Mesenchymal stem cell (in vitro differentiated cells and primary cell): ENCODE measurements at regions not wholly inside any gene's neighbourhood (a gene's known extent, or its start where the extent isn't known, plus 50 kb on each side); places are given as distances from the start of the nearest gene placed in this dataset.

Experiments
- DNase-seq: peaks from one replicate; pipeline ENCODE4 v3.0.0-alpha.2; 2013
- H2AFZ ChIP-seq: one replicate; pipeline ENCODE4 v1.6.1; 2013; ENCODE audit warnings: low read depth, mild to moderate bottlenecking, control low read depth, inconsistent platforms, low read length, moderate library complexity
- H2AK5ac ChIP-seq: 2 replicates; pipeline ENCODE4 v1.6.1; 2013; ENCODE audit warnings: low read length, moderate library complexity, mild to moderate bottlenecking, inconsistent platforms; ENCODE audit not compliant: severe bottlenecking
- H2BK120ac ChIP-seq: one replicate; pipeline ENCODE4 v1.6.1; 2013; ENCODE audit warnings: low read depth, mild to moderate bottlenecking, inconsistent platforms, low read length, moderate library complexity
- H2BK12ac ChIP-seq, 2 experiments: one replicate each; pipeline ENCODE4 v1.6.1; 2013; ENCODE audit warnings: inconsistent platforms in 2 of 2, low read length in 2 of 2, mild to moderate bottlenecking in 2 of 2, moderate library complexity in 2 of 2, control low read depth in 1 of 2
- H2BK15ac ChIP-seq: one replicate; pipeline ENCODE4 v1.6.1; 2013; ENCODE audit warnings: mild to moderate bottlenecking, low read depth, inconsistent platforms; ENCODE audit not compliant: poor library complexity, severe bottlenecking
- H2BK5ac ChIP-seq: 2 replicates; pipeline ENCODE4 v1.6.1; 2013; ENCODE audit warnings: low read depth, mild to moderate bottlenecking, low read length, control low read depth, inconsistent platforms; ENCODE audit not compliant: poor library complexity, severe bottlenecking
- H3K14ac ChIP-seq, 2 experiments: one replicate each; pipeline ENCODE4 v1.6.1; 2013; ENCODE audit warnings: inconsistent platforms in 2 of 2, low read length in 2 of 2, control low read depth in 1 of 2, mild to moderate bottlenecking in 1 of 2, moderate library complexity in 1 of 2
- H3K18ac ChIP-seq, 2 experiments: one replicate each; pipeline ENCODE4 v1.6.1; 2013; ENCODE audit warnings: inconsistent platforms in 2 of 2, low read length in 2 of 2, control low read depth in 1 of 2, low read depth in 1 of 2, mild to moderate bottlenecking in 1 of 2
- H3K23ac ChIP-seq, 2 experiments: one replicate each; pipeline ENCODE4 v1.6.1; 2013; ENCODE audit warnings: inconsistent platforms in 2 of 2, low read length in 2 of 2, mild to moderate bottlenecking in 2 of 2, moderate library complexity in 2 of 2, control low read depth in 1 of 2
- H3K27ac ChIP-seq: 2 replicates; pipeline ENCODE4 v1.5.1; 2013; ENCODE audit warnings: mild to moderate bottlenecking, moderate library complexity, low read length, control low read depth, inconsistent platforms; ENCODE audit not compliant: poor library complexity, severe bottlenecking
- H3K27me3 ChIP-seq, 2 experiments: 2 replicates each; pipeline versions ENCODE4 v1.6.1 to v1.7.0; 2013; ENCODE audit warnings: low read length in 2 of 2, mild to moderate bottlenecking in 2 of 2, moderate library complexity in 2 of 2, control low read depth in 1 of 2, inconsistent platforms in 1 of 2; ENCODE audit not compliant: control insufficient read depth in 1 of 2, insufficient read depth in 1 of 2
- H3K36me3 ChIP-seq, 2 experiments: 2 replicates each; pipeline versions ENCODE4 v1.6.1 to v1.7.0; 2013; ENCODE audit warnings: low read length in 2 of 2, control low read depth in 1 of 2, inconsistent platforms in 1 of 2, low read depth in 1 of 2, mild to moderate bottlenecking in 1 of 2; ENCODE audit not compliant: insufficient read depth in 2 of 2, control insufficient read depth in 1 of 2
- H3K4ac ChIP-seq, 2 experiments: one replicate each; pipeline ENCODE4 v1.6.1; 2013; ENCODE audit warnings: inconsistent platforms in 2 of 2, low read length in 2 of 2, mild to moderate bottlenecking in 2 of 2, moderate library complexity in 2 of 2, control low read depth in 1 of 2, low read depth in 1 of 2
- H3K4me1 ChIP-seq: 2 replicates; pipeline ENCODE4 v1.6.1; 2013; ENCODE audit warnings: low read depth, low read length, control low read depth; ENCODE audit not compliant: control insufficient read depth, insufficient read depth
- H3K4me2 ChIP-seq: 2 replicates; pipeline ENCODE4 v1.6.1; 2013; ENCODE audit warnings: low read length, mild to moderate bottlenecking, inconsistent platforms; ENCODE audit not compliant: poor library complexity, severe bottlenecking
- H3K4me3 ChIP-seq, 2 experiments: 2 replicates each; pipeline versions ENCODE4 v1.5.1 to v1.7.0; 2013; ENCODE audit warnings: low read length in 2 of 2, mild to moderate bottlenecking in 2 of 2, control low read depth in 1 of 2, low read depth in 1 of 2; ENCODE audit not compliant: insufficient read depth in 1 of 2
- H3K79me1 ChIP-seq: replicated peaks from 2 replicates; pipeline ENCODE4 v1.6.1; 2013; ENCODE audit warnings: mild to moderate bottlenecking, control low read depth, low read length, inconsistent platforms; ENCODE audit not compliant: poor library complexity, severe bottlenecking
- H3K9ac ChIP-seq: 2 replicates; pipeline ENCODE4 v1.7.0; 2013; ENCODE audit warnings: mild to moderate bottlenecking, low read length, moderate library complexity
- H3K9me3 ChIP-seq: 2 replicates; pipeline ENCODE4 v1.7.0; 2013; ENCODE audit warnings: mild to moderate bottlenecking, low read length; ENCODE audit not compliant: control insufficient read depth
- H4K8ac ChIP-seq: one replicate; pipeline ENCODE4 v1.6.1; 2013; ENCODE audit warnings: inconsistent platforms, mild to moderate bottlenecking, low read length, moderate library complexity
- H4K91ac ChIP-seq: one replicate; pipeline ENCODE4 v1.6.1; 2013; ENCODE audit warnings: mild to moderate bottlenecking, low read length, inconsistent platforms
- WGBS: methylation state at CpG from one replicate; pipeline ENCODE4 v1.1.7; 2013; ENCODE audit warnings: mixed read lengths; 5-methylcytosine and 5-hydroxymethylcytosine counted together

DNA sequence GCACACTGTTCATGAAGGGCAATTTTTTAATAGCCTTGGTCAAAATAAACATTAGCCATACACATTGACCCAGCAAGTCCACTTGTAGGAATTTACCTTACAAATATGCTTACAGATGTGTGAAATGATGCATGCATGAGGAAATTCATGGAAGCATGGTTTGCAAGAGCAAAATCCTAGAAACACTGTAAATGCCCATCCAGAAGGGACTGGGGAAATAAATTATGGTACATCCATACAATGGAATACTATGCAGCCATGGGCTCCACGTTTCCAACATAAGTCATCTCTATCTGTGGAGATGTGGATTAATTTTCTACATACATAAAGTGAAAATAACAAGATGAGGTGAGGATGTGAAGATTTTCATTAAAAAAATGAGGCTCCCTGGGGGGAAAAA, 99.1 kb downstream of the NPY start:
- no peaks in the 10 kb centered on the region for H3K79me1 ChIP-seq
- no peak overlapping the region for H3K18ac ChIP-seq
- no peaks in the 10 kb centered on the region for H3K9me3 ChIP-seq
- no peak overlapping the region for H3K9ac ChIP-seq
- H3K4me3 ChIP-seq, result no peak overlapping the region
- H3K36me3 ChIP-seq, result no peaks in the 10 kb centered on the region
- no peak overlapping the region for H2AK5ac ChIP-seq
- no peak overlapping the region for H3K14ac ChIP-seq
- H2BK5ac ChIP-seq, result no peak overlapping the region
- no peak overlapping the region for H3K27ac ChIP-seq
- no peak overlapping the region for H2BK12ac ChIP-seq
- peaks cover 10% of the 10 kb centered on the region for H3K4me1 ChIP-seq
- H3K23ac ChIP-seq, result no peak overlapping the region
- DNase-seq, result no peak
- WGBS, result no CpG with 5 or more reads among the region's 1 CpG
- H3K4me2 ChIP-seq, result no peak overlapping the region
- peaks cover 3 to 17% of the 10 kb centered on the region in 2 experiments for H3K27me3 ChIP-seq
- no peak overlapping the region for H4K8ac ChIP-seq
- H2BK120ac ChIP-seq, result no peak overlapping the region
- H3K4ac ChIP-seq, result no peak overlapping the region
- no peak overlapping the region for H4K91ac ChIP-seq
- no peak overlapping the region for H2AFZ ChIP-seq
- no peak overlapping the region for H2BK15ac ChIP-seq

DNA sequence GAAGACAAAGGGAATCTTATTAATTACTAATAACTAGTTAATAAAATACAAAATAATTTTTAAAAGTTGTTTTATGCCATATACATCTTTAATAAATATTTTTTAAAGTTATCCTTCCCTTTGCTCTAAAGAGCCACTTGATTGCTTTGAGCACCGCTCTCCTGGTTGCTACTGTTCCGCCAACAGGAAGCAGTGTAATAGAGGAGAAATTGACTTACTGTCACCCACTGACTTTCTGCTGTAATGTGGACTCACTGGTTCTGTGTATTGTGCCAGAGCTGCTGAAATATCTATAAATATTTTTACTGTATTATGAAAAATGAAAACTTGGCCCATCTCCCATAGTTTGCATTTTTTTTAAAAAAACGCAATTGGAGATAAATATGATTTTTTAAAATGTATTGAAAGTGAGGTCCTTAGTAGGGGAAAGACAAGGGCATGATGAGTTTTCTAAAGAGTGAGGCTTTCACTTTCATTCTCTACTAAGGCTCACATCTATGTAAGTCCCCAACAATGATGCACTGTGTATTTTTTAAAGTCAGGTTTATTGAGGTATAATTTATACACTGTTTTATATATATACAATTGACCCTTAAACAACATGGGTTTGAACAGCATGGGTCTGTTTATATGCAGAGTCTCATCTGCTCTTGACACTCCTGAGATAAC, 100.5 kb downstream of the NPY start:
- peaks cover 3 to 12% of the 10 kb centered on the region in 2 experiments for H3K27me3 ChIP-seq

DNA sequence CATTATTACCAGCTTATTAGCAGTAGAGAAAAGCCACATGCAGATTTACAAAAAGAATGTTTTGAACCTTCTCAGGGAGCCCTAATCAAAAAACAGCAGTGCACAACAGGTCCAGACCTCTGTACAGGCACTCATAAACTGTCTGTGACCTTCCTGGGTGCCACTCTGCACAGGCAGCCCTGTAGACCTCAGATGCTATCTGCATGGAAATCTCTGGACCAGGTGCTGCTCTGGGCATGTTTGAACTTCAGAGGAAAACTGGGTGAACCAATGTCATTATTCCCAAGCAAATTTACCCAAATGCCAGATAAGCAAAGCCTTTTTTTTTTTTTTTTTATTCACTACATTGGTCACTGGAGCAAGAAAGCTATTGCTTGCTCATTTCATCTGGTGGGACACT, 104.2 kb downstream of the NPY start:
- no peak for DNase-seq
- Histone ChIP-seq H3K9ac (no peak overlapping the region), H3K23ac (no peak overlapping the region), H3K4me3 (no peak overlapping the region), H3K4ac (no peak overlapping the region), H2AFZ (no peak overlapping the region), H3K4me2 (no peak overlapping the region), H2BK12ac (no peak overlapping the region), H4K91ac (no peak overlapping the region), H2BK15ac (no peak overlapping the region), H3K4me1 (no peaks in the 10 kb centered on the region), H3K27ac (no peak overlapping the region), H2BK120ac (no peak overlapping the region), H3K27me3 (peaks cover 13 to 18% of the 10 kb centered on the region in 2 experiments), H2AK5ac (no peak overlapping the region), H2BK5ac (no peak overlapping the region), H3K36me3 (no peaks in the 10 kb centered on the region), H3K9me3 (no peaks in the 10 kb centered on the region), H3K14ac (no peak overlapping the region), H3K79me1 (no peaks in the 10 kb centered on the region), H4K8ac (no peak overlapping the region), H3K18ac (no peak overlapping the region)

More for the DNA sequence above, 100.5 kb downstream of the NPY start:
- Histone ChIP-seq H2BK12ac (no peak overlapping the region), H4K8ac (no peak overlapping the region), H2AK5ac (no peak overlapping the region), H3K36me3 (no peaks in the 10 kb centered on the region), H4K91ac (no peak overlapping the region), H2BK120ac (no peak overlapping the region), H3K23ac (no peak overlapping the region), H3K9ac (no peak overlapping the region), H2BK15ac (no peak overlapping the region), H3K14ac (no peak overlapping the region), H2BK5ac (no peak overlapping the region), H3K4me2 (no peak overlapping the region), H3K18ac (no peak overlapping the region), H3K27ac (no peak overlapping the region), H3K4me1 (peaks cover 2% of the 10 kb centered on the region), H3K4ac (no peak overlapping the region), H3K9me3 (no peaks in the 10 kb centered on the region), H3K79me1 (no peaks in the 10 kb centered on the region), H2AFZ (no peak overlapping the region), H3K4me3 (no peak overlapping the region)
- WGBS, result 100% methylated on average over 3 of the region's 3 CpGs
- no peak for DNase-seq

DNA sequence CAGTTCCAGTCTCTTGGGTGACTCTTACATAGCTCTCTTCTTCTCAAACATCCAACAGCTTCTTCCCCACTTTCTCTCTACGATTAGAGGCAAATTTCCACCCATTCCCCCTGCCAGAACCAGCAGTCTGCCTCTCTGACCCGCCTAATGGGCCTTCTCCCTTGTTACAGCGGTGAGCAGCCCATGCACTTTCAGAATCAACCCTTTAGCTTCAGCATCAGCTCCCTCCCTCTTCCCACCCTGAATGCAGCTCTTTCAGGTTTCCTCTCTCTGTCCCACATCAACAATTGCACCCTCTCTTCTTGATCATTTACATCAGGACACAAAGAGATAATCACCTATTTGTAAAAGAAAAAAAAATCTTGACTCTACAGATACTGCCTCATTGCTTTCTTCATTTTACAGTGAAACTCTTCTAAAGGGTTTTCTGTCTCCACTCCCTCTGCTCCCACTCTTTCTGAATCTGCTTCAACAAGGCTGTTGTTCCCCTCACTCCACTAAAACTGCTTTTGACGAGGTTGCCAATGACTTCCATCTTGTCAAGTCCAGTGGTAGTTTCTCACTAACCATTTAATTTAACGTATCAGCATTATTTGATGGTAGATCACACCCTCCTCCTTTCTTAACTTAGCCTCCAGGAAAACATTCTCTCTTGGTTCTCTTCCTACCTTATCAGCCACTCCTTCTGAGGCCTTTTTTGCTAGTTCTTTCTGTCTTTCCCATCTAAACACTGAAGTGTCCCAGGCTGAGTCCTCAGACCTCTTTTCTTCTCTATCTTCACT, 106.6 kb downstream of the NPY start:
- H3K27ac ChIP-seq, result no peak overlapping the region
- no peak overlapping the region for H3K18ac ChIP-seq
- H3K4me1 ChIP-seq, result no peaks in the 10 kb centered on the region
- no peak overlapping the region for H4K8ac ChIP-seq
- H2BK15ac ChIP-seq, result no peak overlapping the region
- H3K14ac ChIP-seq, result no peak overlapping the region
- H3K4me2 ChIP-seq, result no peak overlapping the region
- H2BK12ac ChIP-seq, result no peak overlapping the region
- no peaks in the 10 kb centered on the region for H3K9me3 ChIP-seq
- H2AFZ ChIP-seq, result no peak overlapping the region
- no peak overlapping the region for H2AK5ac ChIP-seq
- no peak overlapping the region for H3K4me3 ChIP-seq
- no peaks in the 10 kb centered on the region for H3K79me1 ChIP-seq
- DNase-seq, result no peak
- H2BK120ac ChIP-seq, result no peak overlapping the region
- H3K4ac ChIP-seq, result no peak overlapping the region
- WGBS, result 48% methylated on average over 5 of the region's 5 CpGs
- H4K91ac ChIP-seq, result no peak overlapping the region
- no peak overlapping the region for H3K9ac ChIP-seq
- H2BK5ac ChIP-seq, result no peak overlapping the region
- peaks cover 13 to 18% of the 10 kb centered on the region in 2 experiments for H3K27me3 ChIP-seq
- H3K36me3 ChIP-seq, result no peaks in the 10 kb centered on the region
- H3K23ac ChIP-seq, result no peak overlapping the region
